ENCODE measurements at regions not wholly inside any gene's neighbourhood (a gene's known extent, or its start where the extent isn't known, plus 50 kb on each side); places are given as distances from the start of the nearest gene placed in this dataset.
A peak's percentile ranks its signal among the peaks of the same experiment; 100 is the strongest.

DNA sequence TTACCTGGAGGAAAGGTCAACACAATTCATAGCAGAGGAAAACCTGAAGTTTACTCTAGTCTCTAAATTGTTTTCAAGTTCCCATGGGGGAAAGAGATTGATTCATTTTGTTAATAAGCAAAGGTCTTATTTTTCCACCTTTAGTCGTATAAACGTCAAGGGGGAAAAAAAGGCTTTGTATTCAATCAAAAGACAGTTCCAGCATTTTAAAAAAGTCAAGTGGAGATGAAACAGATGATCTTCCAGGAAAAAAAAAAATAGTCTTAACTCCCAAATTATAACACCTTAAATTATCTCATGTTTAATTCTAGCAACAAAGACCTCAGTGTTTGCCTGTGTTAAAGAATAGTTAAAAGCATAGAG is 140.5 kb downstream of the TOMM20 start:
- DNase-seq = no peak

DNA sequence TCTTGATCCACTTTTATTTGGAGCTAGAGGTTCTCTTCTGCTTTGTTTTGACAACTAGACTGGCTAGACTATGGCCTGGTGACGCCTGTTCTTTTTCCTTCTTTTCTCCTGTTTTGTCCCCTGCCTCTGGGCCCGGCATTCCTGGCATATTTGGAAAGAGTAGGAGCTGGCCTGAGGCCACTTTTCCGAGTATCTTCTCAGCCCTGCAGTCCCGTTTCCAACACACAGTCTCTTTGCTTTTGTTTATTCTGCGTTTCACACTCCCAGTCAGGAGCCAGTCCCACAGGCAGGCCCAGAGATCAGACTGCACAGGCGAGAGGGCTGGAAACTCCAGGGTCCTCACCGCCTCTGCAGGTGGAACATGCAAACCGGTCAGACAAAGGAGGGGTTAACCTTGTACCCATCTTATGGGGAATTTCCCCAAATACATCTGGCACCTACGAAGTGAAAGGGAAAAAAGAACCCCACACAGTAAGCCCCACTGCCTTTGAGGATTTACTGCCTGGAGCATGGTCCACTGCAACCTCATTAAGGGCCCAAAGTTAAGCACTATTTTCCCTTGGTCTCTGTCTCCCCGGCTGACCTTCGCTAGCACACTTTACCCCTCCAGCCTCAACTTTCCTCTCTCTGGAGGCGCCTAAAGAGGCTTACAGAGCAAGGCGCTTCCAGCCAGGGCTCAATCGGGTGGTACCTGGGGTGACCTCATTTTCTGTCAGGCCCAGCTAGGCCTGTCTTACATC is 141.1 kb downstream of the TOMM20 start:
- no peak for DNase-seq

DNA sequence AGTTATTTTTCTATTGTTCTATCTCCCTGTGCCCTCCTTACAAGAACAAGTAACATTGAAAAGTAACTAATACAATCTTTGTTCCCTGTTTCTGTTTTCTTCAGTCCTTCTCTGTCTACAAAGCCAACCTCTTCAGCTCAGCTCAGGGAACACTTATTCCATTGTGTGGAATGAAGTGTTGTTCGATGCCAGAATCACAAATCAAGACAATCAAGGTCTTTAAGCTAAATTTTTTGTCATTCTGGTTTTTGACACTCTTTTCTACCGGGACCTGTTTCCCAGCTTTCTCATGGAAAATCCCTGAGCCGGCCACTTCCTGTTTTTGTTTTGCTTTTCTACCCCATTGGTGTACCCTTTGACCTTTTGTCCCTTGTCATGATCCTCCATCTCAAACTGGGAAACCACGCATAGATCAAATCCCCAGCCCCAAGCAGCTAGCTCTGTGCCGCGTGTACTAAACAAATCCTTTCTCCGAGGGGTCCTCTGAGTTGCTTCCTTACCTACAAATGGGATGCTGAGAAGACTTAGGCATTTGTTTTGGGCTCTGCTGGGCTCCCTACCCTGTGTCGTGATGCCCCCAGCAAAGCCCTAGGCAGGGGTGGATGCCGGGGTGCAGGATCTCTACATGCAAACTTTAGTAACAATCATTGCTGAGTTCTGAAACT is 141.8 kb downstream of the TOMM20 start:
- DNase-seq = no peak

DNA sequence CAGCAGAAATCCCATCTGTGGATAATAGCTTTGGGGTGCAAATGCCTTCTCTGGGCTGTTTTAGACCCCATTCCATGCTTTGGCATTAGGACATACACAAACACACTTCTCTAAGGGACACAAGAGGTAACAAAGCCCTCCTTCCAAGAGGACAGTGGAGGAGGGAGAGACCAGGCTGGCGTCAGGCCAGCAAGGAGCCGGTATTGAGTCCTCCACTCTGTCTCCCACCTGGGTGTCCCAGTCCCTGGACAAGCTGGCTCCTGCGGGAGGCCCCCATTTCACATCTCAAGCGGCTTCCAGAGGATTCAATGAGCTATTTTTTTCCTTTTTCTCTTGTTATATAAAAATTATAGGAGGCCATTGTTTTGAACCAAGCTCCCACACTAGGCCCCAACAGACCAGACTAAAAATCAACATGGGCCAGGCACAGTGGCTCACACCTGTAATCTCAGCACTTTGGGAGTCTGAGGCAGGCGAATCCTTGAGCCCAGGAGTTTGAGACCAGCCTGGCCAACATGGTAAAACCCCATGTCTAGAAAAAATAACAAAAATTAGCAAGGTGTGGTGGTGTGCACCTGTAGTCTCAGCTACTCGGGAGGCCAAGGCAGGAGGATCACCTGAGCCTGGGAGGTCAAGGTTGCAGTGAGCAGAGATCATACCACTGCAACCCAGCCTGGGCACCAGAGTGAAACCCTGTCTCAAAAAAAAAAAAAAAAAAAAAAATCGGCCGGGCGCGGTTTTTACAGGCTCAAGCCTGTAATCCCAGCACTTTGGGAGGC is 142.9 kb downstream of the TOMM20 start:
- no peak for DNase-seq

DNA sequence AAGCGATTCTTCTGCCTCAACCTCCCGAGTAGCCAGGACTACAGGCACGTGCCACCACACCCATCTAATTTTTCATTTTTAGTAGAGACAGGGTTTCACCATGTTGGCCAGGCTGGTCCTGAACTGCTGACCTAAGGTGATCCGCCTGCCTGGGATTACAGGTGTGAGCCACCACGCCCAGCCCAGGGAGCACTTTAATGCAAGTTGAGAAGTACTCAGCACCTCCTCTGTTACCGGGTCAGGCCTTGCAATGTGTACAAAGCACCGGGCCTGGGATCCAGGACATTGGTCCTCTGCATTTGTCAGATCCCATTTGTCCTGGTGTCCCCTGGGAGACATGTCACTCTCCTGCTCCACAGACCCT is 143.6 kb downstream of the TOMM20 start:
- DNase-seq = no peak

DNA sequence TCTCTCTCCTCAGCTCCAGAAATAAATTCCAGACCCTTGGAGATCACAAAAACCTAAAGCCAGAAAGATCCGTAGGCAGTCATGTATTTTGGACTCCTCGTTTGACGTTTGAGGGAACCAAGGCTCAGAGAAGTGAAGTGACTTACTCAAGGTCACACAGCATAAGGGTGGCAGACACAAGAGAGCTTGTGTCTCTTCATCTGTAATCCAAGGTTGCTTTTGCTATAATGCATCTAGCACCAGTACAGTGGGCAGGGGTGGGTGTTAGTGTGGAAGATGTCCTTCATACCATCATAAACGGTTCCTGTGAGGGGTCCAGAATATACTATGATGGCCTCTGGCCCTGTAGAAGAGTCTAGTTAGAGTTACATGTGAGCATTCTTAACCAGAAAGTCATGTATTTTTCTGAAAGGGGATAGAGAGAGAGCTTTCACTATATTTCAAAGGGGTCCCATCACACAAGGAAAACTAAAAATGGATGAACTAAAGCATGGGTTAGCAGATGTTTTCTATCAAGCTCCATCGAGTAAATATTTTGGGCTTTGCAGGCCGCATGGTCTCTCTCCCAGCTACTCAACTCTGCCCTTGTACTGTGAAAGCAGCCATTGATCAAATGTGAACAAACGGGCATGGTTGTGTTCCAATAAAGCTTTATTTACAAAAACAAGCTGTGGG is 144.9 kb downstream of the TOMM20 start:
- DNase-seq = no peak

DNA sequence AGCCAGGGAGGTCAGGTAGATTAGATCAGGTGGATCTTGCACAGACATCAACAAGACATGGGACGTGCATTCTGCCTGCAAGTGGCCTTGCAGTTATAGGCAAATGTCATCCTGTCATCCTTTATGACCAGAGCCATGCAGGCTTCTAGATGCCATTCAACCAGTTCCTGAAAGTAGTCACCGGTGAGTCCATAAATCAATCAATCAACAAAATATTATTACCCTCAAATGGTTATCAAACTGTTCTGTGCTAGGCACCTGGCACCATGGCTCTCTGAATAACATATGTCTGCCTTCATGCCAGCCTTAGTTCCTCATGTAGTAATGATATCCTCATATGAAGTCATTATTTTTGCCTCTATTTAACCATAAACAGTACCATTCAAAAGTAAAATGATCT is 146.9 kb downstream of the TOMM20 start:
- DNase-seq = no peak

DNA sequence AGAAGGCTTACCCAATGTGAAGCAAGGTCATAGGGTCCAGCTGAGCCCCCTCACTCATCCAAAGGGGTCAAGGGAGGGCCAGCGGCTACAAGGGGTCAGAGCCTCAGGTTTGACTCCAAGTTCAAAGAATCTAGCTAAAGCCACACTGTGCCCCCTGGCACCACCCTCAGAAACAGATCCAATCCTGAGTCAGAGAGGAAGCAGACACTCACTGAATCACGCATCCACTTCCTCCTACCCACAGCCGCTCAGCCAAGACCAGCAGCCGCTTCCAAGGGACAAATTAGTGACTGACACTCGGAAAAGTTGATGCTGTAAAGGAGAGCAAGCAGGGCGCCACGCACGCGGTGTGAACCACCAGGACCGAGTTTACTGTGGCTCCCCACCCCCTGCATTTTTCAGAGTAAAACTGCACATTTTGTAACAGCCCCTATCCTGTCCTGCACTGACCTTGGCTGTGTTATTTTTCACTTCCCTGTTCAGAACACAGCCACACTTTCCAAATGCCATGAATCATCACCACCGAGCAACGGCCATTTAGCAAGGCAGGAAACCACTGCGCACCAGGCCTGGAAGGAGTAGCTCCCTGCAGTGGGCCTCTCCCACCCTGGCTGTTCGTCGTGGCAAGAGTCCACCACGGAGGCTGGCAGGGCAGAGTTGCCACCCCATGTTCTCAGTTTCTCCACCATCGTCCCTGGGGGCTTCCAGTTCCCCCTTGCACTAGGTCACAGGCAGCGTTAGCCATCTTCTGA is 147.8 kb downstream of the TOMM20 start:
- no peak for DNase-seq

DNA sequence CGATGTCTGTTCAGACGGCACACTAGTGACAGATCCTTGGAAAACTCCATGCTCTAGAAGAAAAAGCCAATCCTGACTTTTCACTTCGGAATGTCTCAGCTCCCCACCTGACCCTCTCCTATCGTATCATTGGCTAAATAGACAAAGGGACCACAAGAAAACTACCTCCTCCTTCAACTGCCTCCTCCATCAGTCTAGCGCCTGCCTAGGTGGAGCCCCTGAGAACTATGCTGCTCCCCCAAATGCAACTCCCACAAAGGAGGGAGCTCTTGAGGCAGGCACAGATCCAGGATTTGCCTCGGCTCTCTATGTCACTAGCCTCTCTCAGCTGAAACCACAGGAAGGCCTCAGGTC is 148.4 kb downstream of the TOMM20 start:
- DNase-seq = no peak

DNA sequence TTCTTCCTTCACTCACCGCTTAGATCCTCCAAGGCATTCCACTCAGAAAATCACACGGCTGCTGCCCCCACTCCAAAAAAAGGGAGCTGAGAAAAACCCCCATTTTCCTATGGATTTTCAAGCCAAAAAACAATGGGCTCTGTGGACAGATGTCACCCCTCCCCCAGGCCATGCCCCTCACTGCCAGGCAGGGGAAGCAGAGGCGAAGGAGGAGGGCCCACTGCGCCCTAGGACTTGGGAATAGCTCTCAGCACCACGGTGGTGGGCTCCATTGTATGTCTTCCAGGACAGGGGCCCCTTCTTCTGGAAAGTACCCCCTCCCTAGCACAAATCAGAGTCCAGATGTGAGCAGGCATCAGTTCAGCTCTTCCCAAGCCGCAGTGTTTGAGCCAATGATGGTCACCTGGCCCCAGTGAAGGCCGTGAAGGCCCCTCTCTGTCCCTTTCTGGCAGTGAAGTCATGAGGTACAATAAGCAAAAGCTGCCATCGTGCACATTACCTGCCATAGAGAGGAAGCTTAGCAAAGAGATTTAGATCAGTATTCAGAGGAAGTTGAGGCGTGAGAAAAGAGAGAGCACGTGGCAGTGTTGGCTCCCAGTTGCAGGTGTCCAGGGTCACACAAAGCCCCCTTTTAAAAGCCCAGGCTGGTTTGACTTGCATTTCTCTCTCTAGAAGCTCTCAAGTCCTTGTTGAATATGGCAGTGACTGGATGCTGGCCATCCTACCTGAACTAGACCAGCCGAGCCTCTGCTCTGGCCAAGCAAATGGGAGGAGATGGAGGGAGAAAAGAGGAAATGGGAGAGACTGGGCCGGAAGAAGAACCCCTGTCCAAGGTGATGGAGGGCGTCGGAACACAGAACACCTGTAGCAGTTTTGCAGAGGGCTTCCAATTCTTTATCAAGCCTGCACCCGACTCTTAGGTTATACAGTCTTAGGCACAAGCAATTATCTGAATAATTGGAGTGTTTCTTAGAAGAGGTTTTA is 149.0 kb downstream of the TOMM20 start:
- DNase-seq = no peak

DNA sequence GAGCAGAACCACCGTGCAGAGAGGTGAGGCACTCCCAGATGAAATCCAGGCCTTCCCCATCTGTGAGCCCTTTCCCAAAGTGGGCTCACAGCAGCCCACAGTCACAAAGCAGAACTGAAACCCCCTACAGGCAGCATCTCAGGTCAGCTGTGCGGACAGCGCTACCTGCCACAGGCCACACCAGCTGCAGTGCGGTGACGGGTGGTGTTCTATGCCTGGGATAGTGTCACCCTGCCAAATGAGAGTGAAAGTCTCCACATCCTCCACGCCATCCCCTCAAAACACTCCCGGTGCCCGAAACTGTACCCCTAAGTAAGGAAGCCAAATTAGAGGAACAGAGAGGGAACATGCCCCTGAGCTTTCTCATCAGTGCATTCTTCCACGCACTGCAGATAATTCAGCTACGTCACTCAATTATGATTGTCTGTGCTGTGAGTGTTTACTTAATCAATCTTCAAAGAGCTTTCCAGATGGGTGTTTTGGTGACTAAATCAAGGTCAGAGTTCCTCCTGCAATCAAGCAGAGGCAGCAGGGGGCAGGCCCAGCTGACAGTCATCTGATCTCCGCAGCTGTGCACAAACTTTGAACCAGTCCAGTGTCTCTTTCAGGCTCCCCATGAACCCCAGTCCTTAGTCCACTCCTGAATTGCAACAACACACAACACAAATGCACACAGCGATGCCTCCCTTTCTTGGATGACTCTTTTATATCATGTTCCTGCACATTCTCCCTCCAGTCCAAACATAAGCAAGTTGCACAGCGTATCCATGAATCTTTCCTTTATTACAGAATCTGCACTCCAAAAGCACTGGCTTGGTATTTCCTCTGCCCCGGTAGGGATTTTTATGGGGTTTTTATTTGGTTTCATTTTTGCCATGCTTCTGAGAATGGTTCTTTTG is 150.0 kb downstream of the TOMM20 start:
- peak; percentile 67 for DNase-seq

DNA sequence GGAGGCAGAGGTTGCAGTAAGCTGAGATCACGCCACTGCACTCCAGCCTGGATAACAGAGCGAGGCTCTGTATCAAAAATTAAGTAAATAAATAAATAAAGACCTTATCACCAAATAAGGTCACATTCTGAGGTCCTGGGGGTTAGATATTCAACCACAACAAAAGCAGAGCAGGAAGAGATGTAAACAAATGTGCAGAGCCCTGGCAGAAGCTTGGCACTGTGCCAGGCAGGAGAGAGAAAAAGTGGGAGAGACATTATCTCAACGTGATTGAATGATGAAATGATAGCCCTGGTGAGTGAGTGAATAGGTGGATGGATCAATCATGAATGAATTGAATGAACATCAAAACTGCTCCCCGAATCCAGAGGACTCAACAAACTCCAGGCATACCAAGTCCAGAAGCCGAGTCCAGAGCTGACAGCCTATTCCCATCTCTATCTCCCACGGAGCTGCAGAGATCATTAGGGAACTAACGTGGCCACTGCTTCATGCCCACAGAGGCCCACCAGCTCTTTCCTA is 150.7 kb downstream of the TOMM20 start:
- peak; percentile 26 for DNase-seq

DNA sequence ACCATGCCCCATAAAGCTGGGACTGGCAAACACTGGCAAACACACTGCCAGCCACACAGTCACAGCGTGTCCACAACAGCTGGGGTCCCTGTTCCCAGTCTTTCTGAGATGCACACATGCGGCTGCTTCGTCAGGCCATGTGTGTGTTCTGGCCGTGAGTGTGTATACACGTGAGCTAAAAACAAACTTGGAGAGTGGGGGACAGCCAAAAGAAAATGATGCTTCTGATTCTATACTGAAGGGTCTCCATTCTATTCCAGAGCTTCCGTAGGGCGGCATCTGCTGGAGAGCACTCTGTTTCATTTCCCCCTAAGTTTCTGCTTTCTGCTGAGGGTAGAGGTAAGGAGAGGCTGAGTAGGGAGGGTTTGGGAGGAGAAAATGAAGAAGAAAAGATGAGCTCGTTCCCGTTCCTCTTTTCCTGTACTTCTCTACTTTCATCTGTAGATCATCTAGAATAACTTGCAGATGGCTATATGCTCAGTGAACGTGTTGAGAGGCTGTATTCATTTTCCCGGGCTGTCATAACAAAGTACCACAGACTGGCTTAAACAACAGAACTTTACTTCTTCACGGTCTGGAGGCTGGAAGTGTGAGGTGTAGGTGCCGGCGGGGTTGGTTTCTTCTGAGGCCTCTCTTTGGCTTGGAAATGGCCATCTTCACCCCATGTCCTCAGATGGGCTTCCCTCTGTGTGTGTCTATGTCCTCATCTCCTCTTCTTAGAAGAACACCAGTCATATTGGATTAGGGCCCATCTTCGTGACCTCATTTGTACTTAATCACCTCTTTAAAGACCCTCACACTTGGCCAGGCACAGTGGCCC is 151.6 kb downstream of the TOMM20 start:
- DNase-seq = no peak

DNA sequence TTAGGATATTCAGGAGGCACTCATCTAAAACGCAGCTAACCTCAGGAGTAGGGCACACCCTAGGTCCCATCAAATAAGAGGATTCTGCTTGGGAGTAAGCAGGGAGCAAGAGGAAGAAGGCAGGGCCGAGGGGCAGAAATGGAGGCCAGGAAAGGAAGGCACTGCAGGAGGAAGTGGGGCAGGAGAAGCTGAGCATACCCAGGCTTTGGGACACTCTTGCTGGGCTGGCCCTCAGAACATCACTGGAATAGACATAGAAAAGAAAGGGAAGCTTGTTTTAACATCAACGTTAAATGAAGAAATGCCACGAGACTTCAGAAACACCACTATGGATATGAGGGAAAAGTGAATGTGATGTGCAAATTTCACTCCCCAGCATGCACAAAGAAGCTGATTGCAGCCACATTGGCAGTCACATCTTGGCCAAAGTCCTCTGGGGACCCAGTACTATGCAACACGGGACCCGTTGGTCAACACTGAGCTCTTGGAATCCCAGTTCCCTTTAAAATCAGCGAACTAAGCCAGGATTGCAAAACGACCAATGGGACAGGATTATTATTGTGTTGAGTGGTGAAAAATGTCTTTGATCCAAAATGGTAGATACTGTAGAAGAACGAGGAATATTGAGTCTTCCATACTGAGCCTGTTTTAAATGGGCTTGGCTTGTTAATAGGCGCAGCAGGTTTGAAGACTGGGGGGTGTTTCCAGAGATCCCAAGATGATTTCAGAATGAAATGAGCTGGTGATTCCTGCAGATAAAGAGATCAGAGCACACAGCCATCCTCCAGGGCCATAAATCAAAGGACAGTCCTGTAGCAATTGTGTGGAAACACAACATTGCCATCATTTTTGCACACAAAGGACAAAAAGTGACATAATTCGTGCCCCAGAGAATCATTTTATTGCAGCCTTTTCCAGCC is 152.4 kb downstream of the TOMM20 start:
- DNase-seq = no peak

DNA sequence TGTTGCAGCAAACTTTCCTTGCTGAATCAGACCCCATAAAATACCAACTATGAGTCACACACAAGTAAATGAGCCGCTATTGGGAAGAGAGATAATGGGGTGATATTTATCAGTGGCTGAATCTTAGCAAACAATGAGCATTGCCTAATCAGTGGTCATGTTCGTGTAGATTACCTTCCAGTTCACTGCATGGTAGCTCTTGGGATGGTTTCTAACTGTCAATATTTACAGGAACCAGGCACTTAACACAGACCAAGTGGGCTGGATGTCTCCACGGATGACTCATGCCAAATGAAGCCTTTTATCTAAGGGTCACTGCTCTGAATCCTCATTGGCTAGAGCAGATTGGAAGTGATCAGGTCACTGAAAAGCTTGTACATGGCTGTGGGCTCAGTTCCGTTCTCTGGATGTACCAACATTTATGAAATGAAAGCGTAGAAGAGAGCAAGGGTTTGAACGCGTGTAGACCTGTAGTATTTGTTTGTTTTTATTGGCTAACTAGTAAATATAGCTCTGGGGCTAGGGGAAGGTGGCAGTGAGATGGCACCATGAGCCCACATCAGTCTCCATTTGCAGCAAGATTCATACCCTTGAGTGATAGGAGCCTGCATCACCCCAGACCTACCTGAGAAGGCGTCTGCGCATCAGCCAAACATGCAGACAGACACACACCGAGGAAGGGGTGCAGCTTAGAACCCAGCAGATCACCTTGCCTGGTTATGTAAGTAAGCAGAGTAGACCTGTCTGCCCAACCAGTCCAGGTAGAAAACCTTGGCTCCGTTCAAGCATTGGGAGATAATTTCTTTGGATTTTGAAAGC is 153.3 kb downstream of the TOMM20 start:
- no peak for DNase-seq

DNA sequence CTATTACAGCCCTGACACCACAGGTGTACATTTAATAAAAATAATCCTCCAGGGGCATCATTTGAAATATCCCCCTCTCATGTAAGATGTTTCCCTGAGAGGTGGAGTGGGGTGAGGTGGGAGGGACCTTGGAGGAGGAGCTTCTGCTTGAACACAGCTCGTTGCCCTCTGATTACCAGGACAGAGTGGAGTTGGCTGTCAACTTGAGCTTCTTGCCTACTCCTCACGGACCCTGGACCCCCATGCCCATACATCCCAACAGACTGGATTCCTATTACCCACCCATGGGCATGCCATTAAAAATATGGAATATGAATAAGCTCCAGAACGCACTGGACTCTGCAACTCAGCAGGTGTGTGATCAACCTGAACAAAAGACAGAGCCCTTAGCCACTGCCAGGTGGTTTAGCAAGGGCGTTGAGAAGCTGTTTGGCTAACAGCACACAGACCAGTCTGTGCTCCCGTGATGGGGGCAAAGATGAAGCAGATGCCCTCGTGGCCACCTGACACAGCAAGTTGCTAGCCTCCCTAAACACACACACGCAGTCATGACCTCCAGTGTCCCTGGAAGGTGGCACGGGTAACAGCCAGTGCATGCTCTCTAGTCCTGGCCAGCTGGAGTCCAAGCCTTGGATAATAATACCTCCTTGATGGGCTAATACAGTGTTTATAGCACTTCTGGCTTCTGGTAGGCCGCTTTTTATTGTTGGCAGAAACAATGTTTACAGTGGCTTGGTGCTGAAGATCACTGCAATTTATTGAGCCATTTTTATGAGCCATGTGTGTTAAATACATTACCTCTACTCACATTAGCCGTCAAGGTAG is 155.0 kb downstream of the TOMM20 start:
- no peak for DNase-seq
